ENCODE measurements at regions not wholly inside any gene's neighbourhood (a gene's known extent, or its start where the extent isn't known, plus 50 kb on each side); places are given as distances from the start of the nearest gene placed in this dataset.
A peak's percentile ranks its signal among the peaks of the same experiment; 100 is the strongest.

DNA sequence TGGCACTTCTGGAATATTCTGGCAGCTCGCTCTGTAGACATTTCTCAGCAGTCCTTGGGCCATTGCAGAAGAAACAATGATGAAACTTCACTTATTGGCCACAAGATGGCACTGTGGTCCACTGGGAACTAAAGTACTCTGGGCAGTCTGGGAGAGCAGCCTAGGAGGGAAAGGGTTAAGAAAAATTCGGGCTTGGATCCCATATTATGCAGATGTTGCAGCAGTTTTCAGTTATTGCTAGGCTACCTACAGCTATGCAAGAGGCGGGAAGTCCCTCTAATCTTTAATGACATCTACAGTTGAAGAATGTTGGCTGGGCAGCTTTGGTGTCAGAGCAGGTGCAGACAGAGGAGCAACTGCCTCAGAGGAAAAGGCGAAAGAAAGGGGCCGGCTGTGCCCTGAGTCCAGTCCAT is 201.7 kb upstream of the PRSS58 start:
- Mint-ChIP-seq H3K4me1 (ENCODE audit: low read depth) (peaks cover 69% of the 10 kb centered on the region), H3K36me3 (ENCODE audit: low read depth) (no peaks in the 10 kb centered on the region), H3K9me3 (no peaks in the 10 kb centered on the region), H3K4me3 (0 out of 2 replicates have a peak overlapping the region, but pooled peaks have one; percentile 6), H3K27me3 (ENCODE audit: insufficient read depth) (peaks cover 2% of the 10 kb centered on the region; the same call in 1 of the 2 replicates), H3K27ac (peak overlapping the region; percentile 66)
- TF ChIP-seq CTCF (IDR thresholded peaks at IDR 0.05) = peak; percentile 93
- DNase-seq = peak; percentile 61

GRCh38 chr7:142457146-142457703 is 199.4 kb upstream of the PRSS58 start:
- H3K36me3 Mint-ChIP-seq (ENCODE audit: low read depth) = no peaks in the 10 kb centered on the region
- no peaks in the 10 kb centered on the region for H3K9me3 Mint-ChIP-seq
- no peak overlapping the region; the same call in 1 of the 2 replicates for H3K27ac Mint-ChIP-seq
- peaks cover 48% of the 10 kb centered on the region for H3K4me1 Mint-ChIP-seq (ENCODE audit: low read depth)
- no peak for TF ChIP-seq CTCF (IDR thresholded peaks at IDR 0.05)
- H3K4me3 Mint-ChIP-seq = no peak overlapping the region
- no peak for DNase-seq
- 0 out of 2 replicates have a peak, but pooled peaks cover 5% of the 10 kb centered on the region for H3K27me3 Mint-ChIP-seq (ENCODE audit: insufficient read depth)

DNA sequence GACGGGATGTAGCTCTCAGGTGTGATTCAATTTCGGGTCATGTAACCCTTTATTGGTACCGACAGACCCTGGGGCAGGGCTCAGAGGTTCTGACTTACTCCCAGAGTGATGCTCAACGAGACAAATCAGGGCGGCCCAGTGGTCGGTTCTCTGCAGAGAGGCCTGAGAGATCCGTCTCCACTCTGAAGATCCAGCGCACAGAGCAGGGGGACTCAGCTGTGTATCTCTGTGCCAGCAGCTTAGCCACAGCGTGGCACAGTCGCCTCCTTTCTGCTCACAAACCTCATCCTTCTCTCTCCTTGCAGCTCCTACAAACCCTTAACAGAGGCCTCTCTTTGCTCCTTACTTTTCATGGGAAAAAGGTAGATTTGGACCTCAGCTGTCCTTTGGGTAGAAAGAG is 197.5 kb upstream of the PRSS58 start:
- no peak overlapping the region for H3K27ac Mint-ChIP-seq

GRCh38 chr7:142454862-142455261 is 197.0 kb upstream of the PRSS58 start:
- no peaks in the 10 kb centered on the region for H3K36me3 Mint-ChIP-seq (ENCODE audit: low read depth)
- TF ChIP-seq CTCF (IDR thresholded peaks at IDR 0.05) = no peak
- peaks cover 11% of the 10 kb centered on the region; the same call in 1 of the 2 replicates for H3K27me3 Mint-ChIP-seq (ENCODE audit: insufficient read depth)

More for the DNA sequence above, 197.5 kb upstream of the PRSS58 start:
- H3K27me3 Mint-ChIP-seq (ENCODE audit: insufficient read depth) = peaks cover 11% of the 10 kb centered on the region; the same call in 1 of the 2 replicates
- no peak for DNase-seq
- H3K4me3 Mint-ChIP-seq = no peak overlapping the region
- no peaks in the 10 kb centered on the region for H3K36me3 Mint-ChIP-seq (ENCODE audit: low read depth)
- no peaks in the 10 kb centered on the region for H3K9me3 Mint-ChIP-seq
- H3K4me1 Mint-ChIP-seq (ENCODE audit: low read depth) = peaks cover 30% of the 10 kb centered on the region
- no peak for TF ChIP-seq CTCF (IDR thresholded peaks at IDR 0.05)

GRCh38 chr7:142452791-142453190 is 194.9 kb upstream of the PRSS58 start:
- H3K27me3 Mint-ChIP-seq (ENCODE audit: insufficient read depth) = peaks cover 11% of the 10 kb centered on the region; the same call in 1 of the 2 replicates

More at GRCh38 chr7:142454862-142455261, 197.0 kb upstream of the PRSS58 start:
- Mint-ChIP-seq H3K4me1 (ENCODE audit: low read depth) (peaks cover 25% of the 10 kb centered on the region), H3K27ac (no peak overlapping the region), H3K9me3 (no peaks in the 10 kb centered on the region), H3K4me3 (no peak overlapping the region)
- DNase-seq = no peak

More at GRCh38 chr7:142452791-142453190, 194.9 kb upstream of the PRSS58 start:
- no peak for TF ChIP-seq CTCF (IDR thresholded peaks at IDR 0.05)
- no peaks in the 10 kb centered on the region for H3K36me3 Mint-ChIP-seq (ENCODE audit: low read depth)
- H3K27ac Mint-ChIP-seq = no peak overlapping the region
- H3K4me1 Mint-ChIP-seq (ENCODE audit: low read depth) = peaks cover 19% of the 10 kb centered on the region
- H3K9me3 Mint-ChIP-seq = no peaks in the 10 kb centered on the region
- no peak for DNase-seq
- no peak overlapping the region for H3K4me3 Mint-ChIP-seq
